Stimulated activated CD4-positive, alpha-beta T cell treated with anti-CD3 and anti-CD28 coated beads, Interleukin-4, amount 100 ng/mL, for 1 hour (primary cell): ENCODE measurements at regions not wholly inside any gene's neighbourhood (a gene's known extent, or its start where the extent isn't known, plus 50 kb on each side); places are given as distances from the start of the nearest gene placed in this dataset.
"Not testable (repeated sequence)": the region's sequence is repeated elsewhere in the genome, so short reads cannot be mapped to it uniquely, and the experiment has no call there.

ENCODE experiments used
- DNase-seq: peaks from one replicate; pipeline ENCODE4 v3.0.0-alpha.2; 2020

DNA sequence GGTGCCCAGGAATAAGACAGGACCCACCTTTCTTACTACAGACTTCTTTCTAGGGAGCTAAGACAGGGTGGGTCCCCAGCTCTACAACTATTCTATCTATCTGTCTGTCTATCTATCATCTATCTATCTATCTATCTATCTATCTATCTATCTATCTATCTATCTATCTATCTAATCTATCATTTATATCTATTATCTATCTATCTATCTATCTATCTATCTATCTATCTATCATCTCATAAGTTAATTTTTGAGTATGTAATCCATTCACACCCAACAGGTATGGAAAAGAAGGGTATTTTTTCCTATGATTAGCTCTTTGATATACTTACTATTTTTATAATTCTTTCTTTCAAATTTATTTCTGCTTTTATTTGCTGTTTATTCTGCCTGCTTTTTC, 55.9 kb downstream of the BAMBI start:
- DNase-seq = no peak

DNA sequence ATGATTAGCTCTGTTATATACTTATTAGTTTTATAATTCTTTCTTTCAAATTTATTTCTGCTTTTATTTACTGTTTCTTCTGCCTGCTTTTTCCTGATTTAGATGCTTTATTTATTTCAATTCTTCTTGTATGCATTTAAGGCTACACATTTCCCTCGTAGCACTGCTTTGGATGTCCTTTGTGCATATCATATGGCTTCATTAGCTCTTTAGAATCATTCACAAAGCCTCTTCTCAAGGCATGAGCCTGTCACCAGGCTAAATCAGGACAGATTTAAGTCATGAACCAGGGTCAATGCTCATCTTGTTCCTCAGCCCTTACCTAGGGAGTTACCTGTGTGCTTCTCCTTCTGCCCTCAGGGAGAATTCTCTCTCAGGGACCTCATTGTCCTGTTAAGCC, 56.3 kb downstream of the BAMBI start:
- DNase-seq = no peak

DNA sequence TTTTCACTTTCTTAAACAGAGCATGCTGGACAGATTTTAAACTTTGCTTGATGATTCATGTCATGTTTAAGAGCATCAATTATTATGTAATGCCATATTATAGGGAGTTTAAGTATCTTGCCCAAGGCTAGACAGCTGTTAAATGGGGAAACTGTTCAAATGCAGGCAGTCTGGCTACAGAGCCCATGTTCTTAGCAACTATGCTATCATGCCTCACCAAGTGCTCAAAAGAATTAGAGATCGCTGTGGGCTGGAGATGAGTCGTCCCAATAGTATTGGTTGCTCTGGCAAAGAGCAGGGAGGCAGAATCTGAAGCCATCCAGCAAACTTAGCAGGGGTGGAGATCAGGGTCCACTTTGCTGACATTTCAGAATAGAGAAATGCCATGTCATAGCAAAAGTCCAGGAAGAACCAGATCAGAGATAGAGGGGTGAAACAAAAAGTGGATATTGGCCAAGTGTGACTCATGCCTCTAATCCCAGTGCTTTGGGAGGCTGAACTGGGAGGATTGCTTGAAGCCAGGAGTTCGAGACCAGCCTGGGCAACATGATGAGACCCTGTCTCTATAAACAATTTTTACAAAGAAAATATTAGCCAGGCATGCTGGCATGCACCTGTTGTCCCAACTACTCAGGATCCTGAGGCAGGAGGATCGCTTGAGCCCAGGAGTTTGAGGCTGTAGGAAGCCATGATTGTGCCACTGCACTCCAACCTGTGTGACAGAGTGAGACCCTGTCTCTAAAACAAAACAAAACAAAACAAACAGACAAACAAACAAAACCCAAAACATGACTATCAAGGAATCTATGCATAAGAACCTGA, 57.8 kb downstream of the BAMBI start:
- DNase-seq = no peak

DNA sequence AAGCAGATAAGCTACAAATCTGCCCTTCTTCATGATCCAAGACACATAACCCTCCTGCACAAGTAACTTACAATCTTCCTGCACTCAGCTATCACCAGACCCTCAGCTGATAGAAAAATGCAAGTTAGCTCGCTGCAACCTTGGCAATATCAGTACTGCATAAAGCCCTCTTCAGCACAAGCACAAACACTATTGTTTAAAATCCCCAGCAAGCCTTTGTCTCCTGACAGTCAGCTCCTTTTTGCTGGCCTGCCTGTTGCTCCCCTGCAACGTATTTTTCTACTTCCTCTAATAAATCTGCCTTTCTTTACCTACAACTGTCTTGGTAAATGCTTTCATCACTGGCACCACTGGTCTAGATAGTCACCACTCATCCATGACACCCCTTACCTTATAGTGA, 59.8 kb downstream of the BAMBI start:
- no peak for DNase-seq

DNA sequence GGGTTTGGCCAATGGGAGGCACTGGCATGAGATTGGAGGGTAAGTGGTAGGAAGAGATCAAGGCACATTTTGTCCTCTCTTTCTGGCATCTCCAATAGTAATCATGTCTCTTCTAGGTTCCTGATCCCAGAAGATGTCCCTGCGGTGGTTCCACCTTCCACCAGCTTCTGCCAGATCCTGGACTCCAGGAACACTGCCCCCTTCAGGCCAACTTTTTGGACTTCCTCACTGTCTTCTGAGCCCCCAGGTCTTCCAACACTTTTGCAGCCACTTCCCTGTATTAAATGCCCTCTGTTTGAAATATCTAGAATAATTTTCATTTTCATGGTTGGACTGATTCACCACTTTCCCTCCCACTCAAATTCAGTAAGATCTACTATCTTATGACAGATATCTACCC, 60.9 kb downstream of the BAMBI start:
- DNase-seq = no peak

DNA sequence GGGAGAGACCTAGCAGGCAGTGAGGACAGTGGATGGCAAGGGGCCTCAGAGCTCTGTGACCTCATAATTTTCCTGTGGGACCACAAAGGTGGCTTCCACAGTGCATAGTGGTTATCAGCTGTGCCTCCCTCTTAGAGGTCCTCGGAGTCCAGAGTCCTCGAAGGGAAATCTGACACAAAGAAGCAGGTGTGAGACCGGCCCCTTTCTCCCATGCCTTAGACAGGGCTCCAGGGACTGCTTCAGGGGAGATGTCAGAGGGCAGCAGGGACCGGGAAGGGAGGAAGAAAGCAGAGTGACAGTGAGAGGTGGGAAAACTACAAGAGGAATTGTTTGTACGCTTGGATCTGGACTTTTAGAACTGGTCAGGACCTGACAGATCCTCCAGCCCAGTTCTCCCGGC, 66.3 kb downstream of the BAMBI start:
- DNase-seq = no peak

DNA sequence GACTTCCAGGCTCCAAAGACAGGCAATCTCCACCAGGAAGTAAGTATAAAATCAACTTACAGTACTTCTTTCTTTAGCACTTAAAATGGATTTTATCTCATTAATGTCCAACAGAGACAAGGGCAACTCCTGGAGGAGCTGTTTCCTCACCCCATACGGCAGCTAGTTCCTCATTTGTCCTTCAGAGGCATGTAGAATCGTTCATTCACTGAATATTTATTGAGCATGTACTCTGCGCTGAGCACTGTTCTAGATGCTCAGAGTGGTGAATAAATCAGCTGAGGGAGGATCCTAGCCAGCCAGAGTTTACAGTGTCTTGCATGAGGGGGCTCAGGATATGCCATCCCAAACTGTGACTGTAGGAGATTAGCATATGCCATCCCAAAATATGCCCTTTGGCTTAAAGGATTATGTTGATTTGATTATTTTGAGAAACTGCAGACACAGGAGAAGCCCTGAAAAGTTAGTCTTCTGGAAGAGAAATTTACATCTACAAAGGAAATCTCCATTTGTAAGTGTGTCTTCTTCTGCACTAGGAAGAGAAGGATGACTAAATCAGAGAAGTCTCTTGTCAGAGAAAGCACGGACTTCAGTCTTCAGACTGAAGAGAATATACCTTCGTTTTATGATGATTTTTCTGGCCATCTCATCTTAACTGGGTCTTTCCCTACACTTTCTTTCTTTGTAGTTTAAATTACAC, 66.9 kb downstream of the BAMBI start:
- DNase-seq = no peak

DNA sequence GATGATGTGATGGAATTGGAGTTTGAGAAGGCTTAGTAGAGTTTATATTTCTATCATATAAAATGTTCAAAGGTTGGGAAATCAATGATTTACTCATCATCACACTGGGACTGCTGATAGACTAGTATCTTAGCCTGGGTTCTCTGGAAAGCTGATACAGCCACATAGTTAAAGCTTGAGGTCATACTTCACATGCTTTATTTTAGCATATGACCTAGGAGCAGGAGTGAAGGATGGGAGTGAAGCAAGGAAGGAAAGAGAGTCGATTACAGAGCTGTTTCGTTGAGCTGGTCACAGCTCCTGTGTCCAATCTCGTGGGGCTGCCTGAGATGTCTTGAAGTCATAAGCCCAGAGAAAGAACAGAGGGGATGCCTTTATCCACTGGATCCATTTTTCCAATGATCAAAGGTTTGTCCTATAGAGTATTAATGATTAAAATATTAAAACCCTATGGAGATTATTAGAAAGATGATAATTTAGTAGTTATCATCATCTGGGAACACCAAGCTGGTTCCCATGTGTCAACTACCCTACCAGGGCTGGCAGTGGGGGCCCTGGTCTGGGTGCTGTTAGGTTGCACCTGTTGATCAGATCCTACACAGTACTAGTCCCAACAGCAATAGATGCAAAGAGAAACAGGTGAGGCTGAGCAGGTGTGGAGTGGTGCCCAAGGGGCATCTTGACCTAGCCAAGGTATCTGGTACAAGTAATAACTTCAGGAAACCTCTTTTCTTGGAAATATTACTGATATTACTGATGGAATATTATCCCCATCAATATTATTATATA, 77.8 kb downstream of the BAMBI start:
- no peak for DNase-seq

DNA sequence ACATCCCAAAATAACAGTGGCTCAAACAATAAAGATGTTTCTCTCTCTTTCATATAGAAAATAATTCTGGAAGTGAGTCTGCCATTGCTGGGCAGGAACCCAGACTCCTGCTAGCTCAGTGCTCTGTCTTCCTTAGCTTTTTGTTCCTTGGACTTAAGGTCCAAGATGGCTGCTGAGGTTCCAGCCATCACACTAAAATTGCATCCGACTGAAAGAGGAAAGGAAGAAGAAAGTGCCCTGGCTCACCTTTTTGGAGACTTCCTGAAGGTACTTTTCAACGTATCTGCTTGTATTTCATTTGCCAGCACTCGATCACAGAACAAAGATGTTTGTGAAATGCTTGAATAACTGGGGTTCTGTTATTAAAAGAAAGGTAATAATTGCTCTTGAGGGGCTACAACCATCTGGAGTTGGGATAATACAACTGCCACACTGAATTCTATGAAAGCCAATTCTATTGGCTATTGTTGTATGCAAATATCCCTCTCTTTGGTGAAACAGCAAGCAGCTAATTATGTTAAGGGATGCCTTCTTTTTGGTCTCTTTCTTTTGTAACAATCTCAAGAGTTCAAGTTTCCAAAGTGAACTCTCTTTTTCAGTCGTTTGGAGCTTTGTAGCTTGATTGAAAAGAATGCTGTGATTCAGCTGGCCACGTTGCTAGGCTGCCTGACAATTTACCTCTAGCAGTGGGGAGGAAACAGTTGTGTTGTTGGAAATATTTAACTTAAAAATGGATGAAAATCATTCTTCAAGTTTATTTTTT, 83.9 kb downstream of the BAMBI start:
- no peak for DNase-seq

DNA sequence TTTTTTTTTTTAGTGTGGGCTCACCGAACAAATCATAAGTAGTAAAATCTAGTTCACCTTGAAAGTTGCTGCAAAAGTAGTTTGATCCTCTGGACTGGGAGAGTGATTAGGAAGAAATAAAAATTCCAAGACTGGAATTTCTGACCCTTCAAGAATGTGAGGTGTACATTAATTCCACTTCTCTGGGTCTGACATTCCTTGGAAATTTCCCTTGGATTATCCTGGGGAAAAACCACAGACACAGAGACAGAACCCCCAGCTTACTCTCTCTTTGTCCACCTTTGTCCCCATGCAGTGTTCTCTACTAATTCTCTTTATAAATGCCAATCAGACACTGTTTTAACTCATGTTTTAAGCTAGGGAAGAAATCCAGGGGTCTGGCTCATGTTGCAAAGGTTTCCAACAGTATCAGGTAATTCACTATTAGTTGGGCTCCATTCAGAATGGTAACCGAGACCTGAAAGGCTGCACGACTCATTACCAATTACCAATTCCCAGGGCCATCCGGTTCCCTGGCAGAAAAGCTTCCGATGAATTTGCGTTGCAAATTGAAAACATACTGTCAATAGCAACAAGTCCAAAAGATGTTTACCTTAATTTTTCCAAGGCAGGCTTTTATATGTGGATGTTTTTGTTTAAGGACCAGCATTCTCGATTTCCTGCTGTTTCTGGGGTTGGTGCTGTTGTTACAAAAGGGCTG, 86.3 kb downstream of the BAMBI start:
- DNase-seq = no peak

DNA sequence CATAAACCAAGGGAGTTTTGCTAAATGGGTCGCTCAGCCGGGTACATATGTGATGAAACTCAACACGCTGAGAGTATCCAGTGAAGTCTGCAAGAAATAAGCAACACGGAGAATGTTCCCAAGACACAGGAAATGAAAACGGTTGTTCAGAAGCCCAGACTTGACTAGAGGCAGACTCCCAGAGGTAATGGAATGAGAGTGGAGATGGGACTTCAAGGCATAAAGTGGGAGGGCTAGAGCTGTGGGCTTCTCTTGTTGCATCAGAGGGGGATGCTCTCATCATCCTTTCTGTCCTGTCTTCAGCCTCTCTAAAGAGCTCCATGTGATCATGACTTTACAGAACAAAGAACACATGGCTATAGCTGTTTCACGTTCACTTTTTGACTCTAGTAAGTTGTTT, 88.3 kb downstream of the BAMBI start:
- DNase-seq = no peak

DNA sequence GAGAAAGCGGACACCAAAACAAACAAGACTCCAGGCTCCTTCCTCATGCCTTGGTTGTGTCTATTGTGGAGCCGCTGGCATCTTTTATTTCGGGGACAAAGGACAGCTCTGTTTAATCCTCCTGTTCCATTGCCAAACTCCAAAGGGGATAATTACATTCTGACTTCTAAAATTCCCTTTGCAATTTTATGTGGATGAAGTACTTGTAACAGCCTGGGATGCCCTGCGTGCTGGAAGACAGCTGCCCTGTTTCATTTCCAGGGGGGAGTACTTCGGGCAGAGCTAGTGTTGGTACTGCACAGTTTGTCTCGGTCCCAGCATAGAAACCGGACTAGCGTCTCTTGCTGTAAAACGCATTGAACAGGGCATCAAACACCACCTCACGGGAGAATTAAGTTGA, 90.9 kb downstream of the BAMBI start:
- DNase-seq = no peak

DNA sequence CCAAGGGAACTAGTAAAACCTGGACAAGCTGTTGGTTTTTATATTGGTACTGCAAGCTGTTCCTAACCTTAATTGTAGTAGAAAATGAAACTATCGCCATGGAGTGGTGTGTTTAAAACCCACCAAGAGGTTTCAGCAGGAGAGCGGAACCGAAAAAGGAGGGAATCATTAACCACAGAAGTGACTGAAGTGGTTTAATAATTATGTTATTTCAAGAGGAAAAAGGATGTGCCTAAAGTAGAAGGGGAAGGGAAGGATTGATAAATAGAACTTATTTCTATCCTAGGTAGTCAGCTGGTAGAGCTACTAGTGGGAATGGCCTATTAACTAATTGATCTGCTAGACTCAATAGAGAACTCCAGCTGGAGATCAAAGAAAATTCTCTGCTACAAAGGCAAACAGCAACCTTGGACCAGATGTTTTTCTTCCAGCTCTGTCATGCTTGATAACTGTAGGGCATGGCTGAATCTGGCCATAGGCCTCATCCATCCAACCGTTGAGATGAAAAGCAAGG, 91.8 kb downstream of the BAMBI start:
- no peak for DNase-seq

DNA sequence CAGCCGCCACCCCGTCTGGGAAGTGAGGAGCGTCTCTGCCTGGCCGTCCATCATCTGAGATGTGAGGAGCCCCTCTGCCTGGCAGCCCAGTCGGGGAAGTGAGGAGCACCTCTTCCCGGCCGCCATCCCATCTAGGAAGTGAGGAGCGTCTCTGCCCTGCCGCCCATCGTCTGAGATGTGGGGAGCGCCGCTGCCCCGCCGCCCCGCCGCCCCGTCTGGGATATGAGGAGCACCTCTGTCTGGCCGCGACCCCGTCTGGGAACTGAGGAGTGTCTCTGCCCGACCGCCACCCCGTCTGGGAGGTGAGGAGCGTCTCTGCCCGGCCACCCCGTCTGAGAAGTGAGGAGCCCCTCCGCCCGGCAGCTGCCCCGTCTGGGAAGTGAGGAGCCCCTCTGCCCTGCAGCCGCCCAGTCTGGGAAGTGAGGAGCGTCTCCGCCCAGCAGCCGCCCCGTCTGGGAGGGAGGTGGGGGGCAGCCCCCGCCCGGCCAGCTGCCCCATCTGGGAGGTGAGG, 94.3 kb downstream of the BAMBI start:
- DNase-seq = not testable (repeated sequence)

DNA sequence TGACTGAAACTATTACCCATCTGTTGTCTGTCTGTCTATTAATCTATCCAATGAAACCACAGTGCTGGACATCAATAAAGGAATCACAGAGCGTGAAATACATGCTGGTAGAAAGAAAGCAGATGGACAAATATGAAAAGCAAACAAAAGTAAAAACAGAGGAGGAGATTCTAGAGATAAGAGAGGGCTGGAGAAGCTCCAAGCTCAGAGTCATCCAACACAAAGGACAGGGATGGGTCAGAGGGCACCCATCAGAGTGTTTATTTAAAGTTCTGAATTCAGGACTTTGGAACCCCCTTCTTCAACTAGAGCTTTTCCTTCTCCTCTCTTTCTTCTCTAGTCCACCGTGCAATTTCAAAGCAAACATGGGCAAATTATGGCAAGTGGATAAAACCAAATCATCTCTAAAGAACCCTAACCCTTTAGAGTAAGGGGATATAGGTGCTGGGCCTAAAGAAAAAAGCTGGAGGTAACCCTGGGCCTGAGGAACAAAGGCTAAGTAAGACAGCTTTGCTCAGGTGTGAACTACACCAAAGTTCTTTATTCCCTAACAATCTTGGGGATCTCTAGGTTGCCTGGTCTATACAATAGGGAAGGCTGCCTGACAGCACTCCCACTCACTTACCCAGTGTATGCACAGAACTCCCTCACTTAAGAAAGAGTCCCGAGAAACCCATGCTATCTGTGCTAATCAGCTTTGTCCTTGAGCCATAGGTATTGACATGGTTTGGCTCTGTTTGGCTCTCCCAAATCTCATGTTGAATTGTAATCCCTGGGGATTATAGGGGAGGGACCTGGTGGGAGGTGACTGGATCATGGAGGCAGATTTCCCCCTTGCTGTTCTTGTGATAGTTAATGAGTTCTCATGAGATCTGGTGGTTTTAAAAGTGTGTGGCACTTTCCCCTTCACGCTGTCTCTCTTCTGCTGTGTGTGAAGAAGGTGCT, 97.0 kb downstream of the BAMBI start:
- DNase-seq = no peak

DNA sequence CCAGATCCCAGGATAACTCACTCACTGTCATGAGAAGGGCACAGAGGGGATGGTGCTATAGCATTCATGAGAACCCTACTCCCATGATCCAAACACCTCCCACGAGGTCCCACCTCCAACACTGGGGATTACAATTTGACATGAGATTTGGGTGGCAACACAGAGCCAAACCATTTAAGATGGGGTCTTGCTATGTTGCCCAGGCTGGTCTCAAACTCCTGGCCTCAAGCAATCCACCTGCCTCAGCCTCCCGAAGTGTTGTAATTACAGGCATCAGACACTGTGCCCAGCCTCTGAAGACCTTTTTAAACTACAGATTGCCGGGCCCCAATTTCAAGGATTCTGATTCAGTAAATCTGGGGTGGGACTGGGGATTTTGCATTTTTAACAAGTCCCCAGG, 98.5 kb downstream of the BAMBI start:
- DNase-seq = no peak

DNA sequence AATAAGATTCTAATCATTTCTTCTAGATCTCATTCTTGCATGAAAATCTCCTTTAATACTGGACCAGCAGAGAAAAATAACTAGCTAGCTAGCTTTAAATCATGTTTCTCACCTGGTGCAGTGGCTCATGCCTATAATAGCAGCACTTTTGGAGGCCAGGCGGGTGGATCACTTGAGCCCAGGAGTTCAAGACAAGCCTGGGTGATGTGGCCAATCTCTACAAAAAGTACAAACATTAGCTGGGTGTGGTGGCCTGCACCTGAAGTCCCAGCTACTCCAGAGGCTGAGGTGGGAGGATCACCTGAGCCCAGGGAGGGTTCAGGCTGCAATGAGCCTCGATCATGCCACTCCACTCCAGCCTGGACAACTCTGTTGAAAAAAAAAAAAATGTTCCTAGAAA, 99.2 kb downstream of the BAMBI start:
- DNase-seq = no peak

DNA sequence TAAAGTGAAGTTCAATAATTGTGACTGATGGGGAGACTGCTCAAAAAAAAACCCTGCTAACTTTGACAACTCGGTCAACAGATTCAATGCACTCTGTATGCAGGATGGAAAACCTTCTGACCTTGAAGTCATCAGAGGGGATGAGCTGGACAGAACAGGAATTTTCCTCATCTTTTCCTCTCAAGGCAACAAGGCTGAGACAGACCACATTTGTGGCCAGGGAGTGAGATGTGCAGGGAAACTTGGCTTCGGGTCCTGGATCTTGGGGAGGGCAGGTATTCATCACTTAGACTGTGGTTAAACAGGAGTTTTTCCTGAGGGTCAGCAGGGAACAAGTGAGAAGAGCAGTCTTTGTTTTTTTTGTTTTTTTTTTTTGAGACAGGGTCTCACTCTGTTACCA, 100.6 kb downstream of the BAMBI start:
- no peak for DNase-seq

DNA sequence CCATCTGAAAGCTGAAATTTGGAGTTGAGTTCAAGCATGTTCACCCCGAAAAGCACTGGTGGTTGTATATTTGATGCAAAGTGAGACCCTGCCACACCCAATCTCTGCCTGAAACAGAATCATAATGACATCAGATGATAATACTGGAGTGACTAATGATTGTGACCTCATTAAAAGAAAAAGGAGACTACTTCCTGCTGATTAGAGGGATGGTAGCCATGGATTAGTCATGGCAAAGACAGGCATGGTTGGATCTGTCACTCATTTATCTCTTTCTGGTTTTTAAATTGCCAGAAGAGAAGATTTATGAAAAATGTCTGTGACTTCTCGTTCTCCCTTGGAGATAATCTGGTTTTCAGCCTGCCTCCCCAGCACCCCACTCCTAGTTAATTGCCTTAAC, 101.2 kb downstream of the BAMBI start:
- DNase-seq = no peak

DNA sequence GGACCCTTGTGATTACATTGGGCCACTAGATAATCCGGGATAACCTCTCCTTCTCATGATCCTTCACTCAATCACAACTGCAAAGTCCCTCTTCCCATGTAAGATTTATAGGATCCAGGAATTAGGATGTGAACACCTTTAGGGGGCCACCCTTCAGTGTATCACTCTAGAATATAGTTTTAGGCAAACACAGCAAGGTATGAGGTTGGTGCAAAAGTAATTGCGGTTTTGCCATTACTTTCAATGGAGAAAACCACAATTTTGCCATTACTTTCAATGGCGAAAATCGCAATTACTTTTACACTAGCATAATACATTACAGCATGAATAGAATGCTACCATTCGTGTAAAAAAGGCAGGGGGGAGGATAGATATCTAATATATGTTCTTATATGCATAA, 104.0 kb downstream of the BAMBI start:
- DNase-seq = no peak

DNA sequence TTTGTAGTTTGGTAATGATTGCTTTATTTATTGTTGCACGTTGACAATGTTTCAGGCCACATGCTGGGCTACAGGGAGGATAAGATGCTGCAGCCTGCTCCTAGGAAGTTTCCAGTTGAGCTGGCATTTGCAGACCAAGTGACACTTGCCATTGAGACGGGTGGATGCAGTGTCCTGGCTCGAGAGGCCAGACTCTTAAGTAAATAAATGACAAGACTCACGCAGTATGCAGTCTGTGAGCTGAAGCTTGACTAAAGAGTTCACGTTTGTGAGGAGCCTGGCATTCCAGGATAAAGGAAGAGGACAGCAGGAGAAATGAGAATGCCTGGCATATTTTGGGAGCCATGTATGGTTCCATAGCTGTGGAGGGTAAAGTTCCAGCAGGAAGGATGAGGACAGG, 105.8 kb downstream of the BAMBI start:
- DNase-seq = no peak
